HG03103 (cell line): ENCODE measurements at regions not wholly inside any gene's neighbourhood (a gene's known extent, or its start where the extent isn't known, plus 50 kb on each side); places are given as distances from the start of the nearest gene placed in this dataset.
"Not testable (repeated sequence)": the region's sequence is repeated elsewhere in the genome, so short reads cannot be mapped to it uniquely, and the experiment has no call there.

Experiments
- ATAC-seq: cut with Tn5 transposase; IDR thresholded peaks from one replicate; pipeline ENCODE4 v1.9.1; 2021; ENCODE audit warnings: low read depth; ENCODE audit not compliant: unreplicated experiment

DNA sequence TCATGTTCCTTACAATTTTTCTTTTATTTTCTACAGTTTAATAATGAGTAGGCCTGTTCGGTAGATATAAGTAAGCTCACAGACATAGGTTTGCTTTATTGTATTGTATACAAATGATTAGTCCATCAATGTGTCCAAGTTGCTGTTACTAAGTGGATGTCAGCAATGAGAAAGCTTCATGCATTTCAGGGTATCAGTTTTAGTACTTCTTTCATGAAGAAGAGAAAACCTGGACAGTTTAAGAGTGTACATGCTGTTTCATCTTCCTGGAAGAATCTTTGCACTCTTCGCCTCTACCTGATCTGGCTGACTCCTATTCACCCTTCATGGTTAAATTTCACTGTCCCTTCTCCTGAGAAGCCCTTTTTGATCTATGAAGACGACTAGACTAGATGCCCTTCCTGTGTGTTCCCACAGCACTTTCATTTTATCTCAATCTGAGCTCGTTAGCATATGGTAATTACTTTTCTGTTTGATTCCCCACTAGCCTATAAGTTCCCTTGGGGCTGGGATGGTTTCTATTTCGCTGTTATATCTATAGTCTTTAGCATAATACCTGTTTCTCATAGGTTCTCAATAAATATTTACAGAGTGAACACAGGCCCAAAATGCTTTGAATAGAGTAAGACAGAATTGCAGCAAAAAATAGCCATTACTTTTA lies 70.7 kb downstream of the CETN3 start:
- peak; percentile 85 for ATAC-seq

DNA sequence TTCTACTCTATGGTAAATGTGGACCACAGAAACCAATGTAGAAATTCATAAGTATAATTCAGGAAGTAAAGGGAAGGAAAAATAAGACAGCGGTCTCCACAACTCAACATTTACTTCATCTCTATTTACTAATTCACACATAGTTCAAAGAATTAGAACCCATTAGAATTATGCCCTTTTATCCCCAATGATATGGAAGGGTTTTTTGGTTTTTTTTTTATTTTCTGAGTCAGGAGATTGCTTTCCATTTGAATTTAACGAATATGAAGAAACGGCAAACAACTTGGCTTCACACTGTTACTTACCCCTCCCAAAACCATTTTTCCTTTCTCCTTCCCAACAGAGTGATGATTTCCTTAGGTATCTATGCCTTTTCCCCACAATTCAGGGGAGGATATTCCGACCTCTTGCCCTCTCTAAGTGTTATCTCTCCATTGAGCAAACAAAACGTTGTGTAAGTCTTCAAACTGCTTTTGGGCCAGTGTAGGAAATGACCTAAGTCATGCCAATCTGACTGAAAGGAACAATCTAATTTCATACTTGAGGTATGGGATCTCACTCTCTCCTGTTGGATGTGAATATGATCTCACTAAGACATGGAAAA lies 72.0 kb downstream of the CETN3 start:
- no peak for ATAC-seq

DNA sequence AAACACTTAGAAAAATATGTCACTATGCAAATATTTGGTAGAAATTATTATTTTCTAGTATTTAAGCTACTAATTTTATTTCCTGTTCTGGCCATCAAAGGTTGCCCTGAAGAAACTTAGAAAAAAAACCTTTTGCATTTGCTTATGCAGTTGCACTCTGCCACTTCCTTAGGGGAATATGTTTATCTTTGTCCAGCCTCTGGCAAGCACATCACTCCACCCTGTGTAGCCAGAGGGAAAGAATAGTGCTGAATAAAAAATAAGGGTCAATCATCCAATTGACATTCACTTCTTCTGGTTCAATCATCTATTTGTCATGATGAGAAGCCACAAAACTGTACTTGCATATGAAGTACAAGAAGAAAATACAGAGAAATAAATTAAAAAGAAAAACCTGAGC lies 72.8 kb downstream of the CETN3 start:
- no peak for ATAC-seq

DNA sequence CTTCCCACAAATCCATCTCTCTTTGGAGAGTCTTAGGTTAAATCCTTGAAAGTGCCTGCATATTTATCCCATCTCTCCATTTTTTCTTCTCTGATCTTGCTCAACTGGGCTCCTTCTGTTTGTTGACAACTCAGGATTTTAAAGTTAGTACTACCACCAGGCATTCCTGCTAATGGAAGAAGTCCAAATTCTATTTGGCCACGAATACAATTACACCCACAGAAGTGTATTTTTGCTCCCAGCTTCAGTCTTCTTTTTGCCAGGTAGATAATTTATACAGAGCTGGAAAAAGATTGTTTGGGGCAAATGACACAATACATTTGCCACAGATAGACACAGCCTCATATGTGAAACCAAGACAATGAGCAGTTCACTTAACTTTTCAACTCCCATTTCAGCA lies 74.8 kb downstream of the CETN3 start:
- ATAC-seq = no peak

DNA sequence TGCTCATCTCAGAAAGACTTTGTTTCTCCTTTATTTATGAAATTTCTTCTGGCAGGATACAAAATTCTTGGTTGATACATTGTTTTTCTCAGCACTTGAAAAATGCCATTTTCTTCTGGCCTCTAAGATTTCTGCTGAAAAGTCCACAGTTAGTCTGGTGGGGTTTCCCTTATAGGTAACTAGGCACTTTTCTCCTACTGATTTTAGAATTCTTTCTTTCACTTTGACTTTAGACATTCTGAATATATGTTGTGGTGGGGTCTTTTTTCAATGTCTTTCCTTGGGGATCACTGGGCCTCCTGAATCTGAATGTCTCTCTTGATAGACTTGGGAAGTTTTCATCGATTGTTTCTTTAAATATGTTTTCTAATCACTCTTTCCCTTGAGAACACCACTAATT lies 79.6 kb downstream of the CETN3 start:
- ATAC-seq = no peak

- ATAC-seq = no peak
Observed at GRCh38 chr5:90326995-90327394, 82.6 kb downstream of the CETN3 start.

- no peak for ATAC-seq
Observed at GRCh38 chr5:90325093-90325492, 84.5 kb downstream of the CETN3 start.

DNA sequence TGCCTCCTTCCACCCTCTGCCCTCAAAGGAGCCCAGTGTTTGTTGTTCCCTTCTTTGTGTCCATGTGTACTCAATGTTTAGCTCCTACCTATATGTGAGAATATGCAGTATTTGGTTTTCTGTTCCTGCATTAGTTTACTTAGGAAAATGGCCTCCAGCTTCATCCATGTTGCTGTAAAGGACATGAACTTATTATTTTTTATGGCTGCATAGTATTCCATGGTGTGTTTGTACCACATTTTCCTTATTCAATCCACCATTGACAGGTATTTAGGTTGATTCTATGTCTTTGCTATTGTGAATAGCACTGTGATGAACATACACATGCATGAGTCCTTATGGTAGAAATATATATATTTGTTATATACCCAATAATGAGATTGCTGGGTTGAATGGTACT lies 89.2 kb downstream of the CETN3 start:
- not testable (repeated sequence) for ATAC-seq

DNA sequence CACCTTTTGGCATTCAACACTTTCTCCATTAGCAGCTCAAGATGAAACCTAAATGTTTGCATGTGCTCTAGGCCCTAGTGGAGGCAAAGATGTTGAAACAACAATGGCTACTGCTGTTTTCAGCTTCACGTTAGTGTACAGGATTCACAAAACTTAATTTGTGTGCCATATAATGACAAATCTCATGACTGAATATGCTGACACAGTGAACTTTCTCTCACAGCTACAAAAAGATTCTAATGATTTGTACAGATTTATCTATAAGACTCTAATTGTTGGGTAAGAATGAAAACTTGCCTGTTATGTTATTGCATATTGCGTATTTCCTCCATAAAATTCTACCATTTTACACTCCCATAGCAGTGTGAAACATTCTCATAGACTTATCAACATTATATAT lies 97.5 kb downstream of the CETN3 start:
- ATAC-seq = no peak

- ATAC-seq = no peak
Observed at GRCh38 chr5:90311401-90311800, 98.2 kb downstream of the CETN3 start.

- ATAC-seq = no peak
Observed at GRCh38 chr5:90308787-90309585, 100.6 kb downstream of the CETN3 start.

DNA sequence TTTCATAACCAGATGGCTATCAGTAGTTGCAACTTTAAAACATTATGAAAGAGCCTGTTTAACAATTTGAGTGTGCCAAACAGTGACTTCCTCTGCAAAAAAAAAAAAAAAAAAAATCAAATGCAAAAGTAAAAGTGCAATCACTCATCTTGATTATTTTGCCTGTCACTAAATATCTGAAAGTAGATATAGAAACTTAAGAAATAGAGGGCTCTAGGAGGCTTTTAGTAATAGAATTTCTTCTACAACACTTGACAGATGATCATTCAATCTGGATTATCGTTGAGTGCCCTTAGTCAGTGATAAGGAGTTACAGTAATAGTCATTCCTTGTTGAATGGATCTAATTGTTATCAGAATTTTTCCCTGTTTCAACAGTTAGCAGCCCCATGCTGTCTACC lies 101.8 kb downstream of the CETN3 start:
- ATAC-seq = no peak

GRCh38 chr5:90307322-90307721 lies 102.2 kb downstream of the CETN3 start:
- ATAC-seq = no peak

GRCh38 chr5:90306613-90307012 lies 102.9 kb downstream of the CETN3 start:
- no peak for ATAC-seq

DNA sequence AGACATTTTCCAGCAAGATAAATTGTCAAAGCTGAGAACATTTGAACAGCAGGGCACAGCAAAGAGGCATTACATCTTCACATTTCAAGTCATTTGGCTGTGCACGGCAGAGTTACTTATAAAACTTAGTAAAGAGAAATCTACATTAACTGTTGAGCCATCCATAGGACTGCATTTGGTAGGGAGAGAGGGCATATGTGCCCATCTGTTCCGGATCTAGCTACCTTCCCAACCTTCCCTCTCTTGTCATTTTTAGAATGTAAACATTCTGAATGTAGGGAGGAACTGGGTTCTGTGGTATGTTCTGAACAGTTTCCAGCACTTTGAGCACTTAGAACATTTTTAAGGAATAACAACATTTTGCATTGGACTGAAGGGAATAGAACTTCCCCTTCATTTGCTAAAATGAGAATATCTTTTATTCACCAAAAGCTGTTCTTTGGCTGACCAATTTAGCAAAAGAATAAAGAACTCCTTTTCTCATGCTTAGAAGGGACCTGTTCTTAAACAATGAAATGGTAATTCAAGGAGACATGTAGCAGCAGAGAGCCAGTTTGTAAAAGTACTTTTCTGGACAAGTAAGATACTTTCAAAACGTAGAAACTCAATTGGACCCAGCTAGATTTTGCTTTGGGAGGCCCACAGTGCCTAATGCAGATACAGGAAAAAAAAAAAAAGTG lies 104.4 kb downstream of the CETN3 start:
- ATAC-seq = no peak

DNA sequence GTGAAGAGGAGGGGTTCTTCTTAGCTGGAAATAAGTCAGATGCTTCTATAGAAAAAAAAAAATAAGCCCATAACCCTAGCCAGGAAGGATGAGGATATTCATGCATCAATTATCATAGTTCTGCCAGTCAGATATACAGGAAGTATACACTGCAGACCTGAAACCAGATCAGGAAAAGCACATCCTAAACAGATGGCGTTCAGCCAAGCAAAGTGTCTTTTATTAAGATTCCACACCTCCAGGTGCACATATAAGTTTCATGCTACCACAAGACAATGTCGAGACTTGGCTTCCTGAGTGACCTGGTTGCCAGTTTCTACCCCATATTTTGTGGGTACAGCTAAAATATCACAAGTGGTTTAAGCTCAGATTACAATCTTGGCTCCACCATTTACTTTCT lies 108.3 kb downstream of the CETN3 start:
- peak; percentile 59 for ATAC-seq

DNA sequence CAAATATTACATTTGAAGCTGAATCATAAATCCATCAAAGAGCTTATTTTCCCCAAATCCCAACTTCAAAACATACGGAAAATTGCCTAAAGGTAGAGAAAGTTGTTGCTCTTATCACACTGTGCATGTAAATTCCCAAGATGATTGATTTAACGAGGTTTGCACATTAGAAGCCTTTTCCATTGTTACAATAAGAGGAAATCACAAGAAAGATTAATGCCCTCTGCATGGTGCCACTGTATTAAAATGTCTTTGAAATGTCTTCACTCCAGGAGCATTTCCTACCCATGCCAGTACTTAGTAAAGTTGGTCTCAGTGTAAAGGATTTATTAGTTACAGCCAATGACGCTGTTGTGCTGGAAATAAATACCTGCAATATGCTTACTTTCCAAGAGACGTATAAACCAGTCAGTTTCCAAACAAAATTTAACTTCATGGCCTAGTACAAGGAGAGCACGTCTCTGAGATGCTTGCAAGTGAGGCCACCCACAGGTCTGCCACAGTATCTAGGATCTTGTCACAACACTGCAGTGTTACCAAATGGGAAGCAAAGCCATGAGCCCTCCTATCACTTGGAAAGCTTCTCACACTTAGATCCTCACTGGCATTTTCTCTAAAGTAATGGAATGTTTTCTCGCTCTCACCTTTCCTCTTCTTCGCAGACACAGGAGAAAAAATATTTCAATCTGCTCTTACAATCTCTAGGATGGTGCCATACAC lies 112.4 kb downstream of the CETN3 start:
- no peak for ATAC-seq

DNA sequence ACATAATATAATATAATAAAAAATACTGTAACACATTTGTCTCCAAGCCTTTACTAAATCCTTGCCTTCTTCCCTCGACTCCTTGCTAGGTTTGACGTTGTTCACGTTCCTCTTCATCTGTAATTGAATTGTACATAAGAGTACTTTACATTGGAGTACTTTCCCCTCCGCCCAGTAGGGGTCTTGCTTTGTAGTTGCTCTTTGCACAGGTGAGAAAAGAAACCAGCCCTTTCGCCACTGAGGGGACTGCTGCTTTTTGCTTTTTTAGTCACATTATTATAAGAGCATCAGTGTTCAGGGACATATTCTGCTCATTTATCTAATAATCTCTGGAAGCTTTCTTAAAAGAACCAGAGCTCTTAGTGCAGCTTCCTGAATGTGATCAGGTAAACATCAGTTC lies 115.0 kb downstream of the CETN3 start:
- no peak for ATAC-seq

- no peak for ATAC-seq
Observed at GRCh38 chr5:90293931-90294330, 115.6 kb downstream of the CETN3 start.

GRCh38 chr5:90290648-90291047 lies 118.9 kb downstream of the CETN3 start:
- no peak for ATAC-seq

GRCh38 chr5:90289837-90290236 lies 119.7 kb downstream of the CETN3 start:
- no peak for ATAC-seq
